HCT116 (cell line): ENCODE measurements at regions not wholly inside any gene's neighbourhood (a gene's known extent, or its start where the extent isn't known, plus 50 kb on each side); places are given as distances from the start of the nearest gene placed in this dataset.

Experiments
- ATAC-seq: fragments of 200-7000 bp; cut with Tn5 transposase; 2 replicates; pipeline ENCODE4 v1.9.1; 2020; ENCODE audit warnings: mild to moderate bottlenecking, moderate library complexity
- BruUV-seq: library from RNA; stranded (reverse); fragments of 400-500 nt; replicated peaks from 2 replicates; lab custom pipeline; 2021; lab: Mats Ljungman, UMichigan
- CTCF ChIA-PET: fragments of 300-600 bp; sonication (Branson Sonifier 250); formaldehyde crosslinking; loops from one replicate; lab custom pipeline; 2021; ENCODE audit warnings: antibody characterized with exemption; lab: Charles Lee
- POLR2A ChIA-PET: fragments of 300-600, 350-600 bp; sonication (Branson Sonifier 250); formaldehyde crosslinking; loops from one replicate; lab custom pipeline; 2021; ENCODE audit warnings: antibody characterized with exemption; lab: Charles Lee
- RAD21 ChIA-PET, 2 experiments: fragments of 300-600 bp; sonication (Branson Sonifier 250); formaldehyde crosslinking; loops; one replicate each; lab custom pipeline; 2023; ENCODE audit warnings: low total read pairs in 2 of 2; ENCODE audit not compliant: uncharacterized antibody in 2 of 2, unreplicated experiment in 2 of 2, low non-redundant PET in 1 of 2; lab: Charles Lee
- DNase-seq: peaks from one replicate; pipeline ENCODE4 v3.0.0-alpha.2; 2010; ENCODE audit warnings: low read depth, low spot score
- H2AFZ ChIP-seq: fragments of 200-600 bp; shearing (Covaris generic), sonication (generic); 2 replicates; pipeline ENCODE4 v1.6.1; 2017; ENCODE audit warnings: low read depth, mixed run types, mixed read lengths, antibody characterized with exemption, low read length; ENCODE audit not compliant: poor library complexity, severe bottlenecking
- H3K27ac ChIP-seq: 2 replicates; pipeline ENCODE4 v1.5.1; 2012; ENCODE audit warnings: low read depth, low read length
- H3K27me3 ChIP-seq: fragments of 200-600 bp; sonication (generic); 2 replicates; pipeline ENCODE4 v1.6.1; 2016; ENCODE audit warnings: mixed run types, low read length, mixed read lengths; ENCODE audit not compliant: insufficient read depth
- H3K36me3 ChIP-seq, 2 experiments: fragments of 200-500 bp in 1 of 2; fragments of 200-600 bp in 1 of 2; sonication (Bioruptor generic) in 1 of 2; sonication (generic) in 1 of 2; 2 replicates each; pipeline versions ENCODE4 v1.5.1 to v1.6.1; 2014 to 2016; ENCODE audit warnings: low read length in 2 of 2, inconsistent platforms in 1 of 2, mixed read lengths in 1 of 2, mixed run types in 1 of 2; ENCODE audit not compliant: insufficient read depth in 2 of 2, control insufficient read depth in 1 of 2
- H3K4me1 ChIP-seq, 2 experiments: fragments of 200-600 bp in 1 of 2; sonication (generic) in 1 of 2; 2 replicates each; pipeline versions ENCODE4 v1.5.1 to v1.6.1; 2012 to 2017; ENCODE audit warnings: low read length in 2 of 2, inconsistent platforms in 1 of 2, mild to moderate bottlenecking in 1 of 2, mixed read lengths in 1 of 2, mixed run types in 1 of 2, moderate library complexity in 1 of 2; ENCODE audit not compliant: insufficient read depth in 2 of 2, control insufficient read depth in 1 of 2
- H3K4me2 ChIP-seq: fragments of 200-600 bp; sonication (generic); 2 replicates; pipeline ENCODE4 v1.6.1; 2017; ENCODE audit warnings: mixed run types, low read length, mixed read lengths
- H3K4me3 ChIP-seq, 2 experiments: fragments of 200-600 bp in 1 of 2; sonication (generic) in 1 of 2; replicated peaks in 1 of 2; 2 replicates each; pipeline ENCODE4 v1.5.1; 2011 to 2016; ENCODE audit warnings: low read length in 2 of 2, control low read depth in 1 of 2, low read depth in 1 of 2, mild to moderate bottlenecking in 1 of 2, mixed read lengths in 1 of 2, mixed run types in 1 of 2
- H3K79me2 ChIP-seq: fragments of 200-600 bp; sonication (generic); 2 replicates; pipeline ENCODE4 v1.6.1; 2017; ENCODE audit warnings: mild to moderate bottlenecking, mixed run types, low read length, moderate library complexity, mixed read lengths; ENCODE audit not compliant: insufficient read depth
- H3K9ac ChIP-seq: fragments of 200-600 bp; sonication (generic); 2 replicates; pipeline ENCODE4 v1.6.1; 2016; ENCODE audit warnings: low read length, mixed read lengths
- H3K9me2 ChIP-seq: fragments of 200-600 bp; sonication (generic), shearing (Covaris generic); 2 replicates; pipeline ENCODE4 v1.6.1; 2017; ENCODE audit warnings: mixed run types, mild to moderate bottlenecking, moderate library complexity; ENCODE audit not compliant: insufficient read depth
- H3K9me3 ChIP-seq, 2 experiments: fragments of 200-500 bp in 1 of 2; fragments of 200-600 bp in 1 of 2; sonication (Bioruptor generic) in 1 of 2; sonication (generic) in 1 of 2; 2 replicates each; pipeline ENCODE4 v1.6.1; 2014 to 2017; ENCODE audit warnings: low read length in 2 of 2, mixed read lengths in 2 of 2, inconsistent platforms in 1 of 2, low read depth in 1 of 2, mild to moderate bottlenecking in 1 of 2, mixed run types in 1 of 2, moderate library complexity in 1 of 2; ENCODE audit not compliant: control insufficient read depth in 1 of 2, insufficient read depth in 1 of 2
- H4K20me1 ChIP-seq: fragments of 200-600 bp; sonication (generic), shearing (Covaris generic); 2 replicates; pipeline ENCODE4 v1.6.1; 2017; ENCODE audit warnings: mixed run types, mild to moderate bottlenecking, moderate library complexity; ENCODE audit not compliant: insufficient read depth
- CEBPB ChIP-seq: IDR thresholded peaks from 2 replicates; pipeline ENCODE4 v1.6.1; 2012; ENCODE audit warnings: low read depth
- EGR1 ChIP-seq: IDR thresholded peaks from 2 replicates; pipeline ENCODE4 v1.6.1; 2012; ENCODE audit warnings: low read depth
- ELF1 ChIP-seq: IDR thresholded peaks from 2 replicates; pipeline ENCODE4 v1.6.1; 2012; ENCODE audit warnings: low read depth, borderline replicate concordance
- EZH2phosphoT487 ChIP-seq: fragments of 200-600 bp; IDR thresholded peaks from 2 replicates; pipeline ENCODE4 v1.6.1; 2018; ENCODE audit warnings: antibody characterized with exemption, borderline replicate concordance
- MAX ChIP-seq: IDR thresholded peaks from 2 replicates; pipeline ENCODE4 v1.6.1; 2012
- POLR2A ChIP-seq: IDR thresholded peaks from 2 replicates; pipeline ENCODE4 v1.7.0; 2011; ENCODE audit warnings: borderline replicate concordance; ENCODE audit not compliant: insufficient read depth, insufficient read length; ENCODE audit errors: extremely low read depth
- POLR2AphosphoS5 ChIP-seq: IDR thresholded peaks from 2 replicates; pipeline ENCODE4 v1.6.1; 2011; ENCODE audit warnings: mild to moderate bottlenecking, low read depth, low read length, moderate library complexity
- REST ChIP-seq: IDR thresholded peaks from 2 replicates; pipeline ENCODE4 v1.6.1; 2012; ENCODE audit warnings: low read depth
- SIN3A ChIP-seq: IDR thresholded peaks from 2 replicates; pipeline ENCODE4 v1.6.1; 2012; ENCODE audit warnings: low read depth
- SRF ChIP-seq: IDR thresholded peaks from 2 replicates; pipeline ENCODE4 v1.6.1; 2012; ENCODE audit warnings: low read depth
- YY1 ChIP-seq: IDR thresholded peaks from 2 replicates; pipeline ENCODE4 v1.6.1; 2011; ENCODE audit warnings: low read length, low read depth, moderate library complexity, mild to moderate bottlenecking; ENCODE audit not compliant: insufficient replicate concordance; ENCODE audit errors: extremely low read depth
- intact Hi-C: fragments of 100-400 bp; cut with micrococcal nuclease; formaldehyde crosslinking; loops from 2 replicates; pipeline ENCODE4 v1.10.0; 2022
- TF ChIP-seq, protein P1 (sequence below): IDR thresholded peaks from 2 replicates; pipeline ENCODE4 v1.6.1; 2012

DNA sequence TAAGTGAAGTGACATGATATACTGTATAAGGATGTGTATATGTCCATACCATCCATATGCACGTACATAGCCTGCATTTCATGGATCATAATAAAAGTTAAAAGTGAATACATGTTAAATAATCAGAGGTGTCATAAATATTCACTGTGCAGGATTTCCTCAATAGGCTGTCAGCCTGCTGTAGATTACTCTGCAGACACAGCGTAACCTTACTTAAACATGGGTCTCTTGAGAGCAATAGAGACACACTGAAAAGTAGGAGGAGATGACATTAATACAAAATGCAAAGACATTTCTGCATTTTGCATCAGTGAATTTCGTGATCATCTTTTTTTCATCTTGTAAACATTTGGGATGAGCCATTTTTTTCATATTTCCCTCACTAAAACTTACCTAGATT is 955.2 kb upstream of the DIAPH2 start:
- CTCF ChIA-PET, result no interaction called here
- no peak overlapping the region for H2AFZ ChIP-seq
- no peak overlapping the region for H3K27ac ChIP-seq
- no peak for TF ChIP-seq POLR2AphosphoS5
- no peak for TF ChIP-seq SRF
- TF ChIP-seq YY1, result no peak
- no peak for TF ChIP-seq SIN3A
- TF ChIP-seq POLR2A, result no peak
- no peak for TF ChIP-seq CEBPB
- TF ChIP-seq ELF1, result no peak
- no peaks in the 10 kb centered on the region for H4K20me1 ChIP-seq
- no TSS peak for BruUV-seq
- no peaks in the 10 kb centered on the region for H3K9me3 ChIP-seq
- no peaks in the 10 kb centered on the region for H3K9me2 ChIP-seq
- ATAC-seq (no peak), DNase-seq (no peak)
- no peak overlapping the region for H3K4me2 ChIP-seq
- RAD21 ChIA-PET, result no interaction called here
- no peaks in the 10 kb centered on the region for H3K27me3 ChIP-seq
- H3K4me3 ChIP-seq, result no peak overlapping the region
- H3K79me2 ChIP-seq, result no peaks in the 10 kb centered on the region
- no peaks in the 10 kb centered on the region for H3K4me1 ChIP-seq
- H3K9ac ChIP-seq, result no peak overlapping the region
- POLR2A ChIA-PET, result no interaction called here
- intact Hi-C loops, result no loop called here
- no peaks in the 10 kb centered on the region for H3K36me3 ChIP-seq

GRCh38 chrX:95733426-95733825 is 951.2 kb upstream of the DIAPH2 start:
- Histone ChIP-seq H3K79me2 (no peaks in the 10 kb centered on the region), H3K4me3 (no peak overlapping the region), H3K4me2 (no peak overlapping the region), H3K9me3 (no peaks in the 10 kb centered on the region), H3K9me2 (no peaks in the 10 kb centered on the region), H3K27me3 (no peaks in the 10 kb centered on the region), H3K36me3 (no peaks in the 10 kb centered on the region), H3K9ac (no peak overlapping the region), H3K27ac (no peak overlapping the region), H3K4me1 (no peaks in the 10 kb centered on the region), H4K20me1 (no peaks in the 10 kb centered on the region), H2AFZ (no peak overlapping the region)
- DNase-seq, result no peak
- ChIA-PET CTCF (no interaction called here), POLR2A (no interaction called here), RAD21 (no interaction called here)
- no TSS peak for BruUV-seq
- no peak for ATAC-seq
- TF ChIP-seq EGR1 (no peak), SIN3A (no peak), POLR2A (no peak), MAX (no peak), SRF (no peak), POLR2AphosphoS5 (no peak), REST (no peak), EZH2phosphoT487 (no peak)
- TF ChIP-seq, protein P1, sequence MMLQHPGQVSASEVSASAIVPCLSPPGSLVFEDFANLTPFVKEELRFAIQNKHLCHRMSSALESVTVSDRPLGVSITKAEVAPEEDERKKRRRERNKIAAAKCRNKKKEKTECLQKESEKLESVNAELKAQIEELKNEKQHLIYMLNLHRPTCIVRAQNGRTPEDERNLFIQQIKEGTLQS, result no peak
- intact Hi-C loops, result no loop called here
